GM18520 (cell line): ENCODE measurements at regions not wholly inside any gene's neighbourhood (a gene's known extent, or its start where the extent isn't known, plus 50 kb on each side); places are given as distances from the start of the nearest gene placed in this dataset.
"Not testable (repeated sequence)": the region's sequence is repeated elsewhere in the genome, so short reads cannot be mapped to it uniquely, and the experiment has no call there.

Experiments used
- ATAC-seq: cut with Tn5 transposase; IDR thresholded peaks from one replicate; pipeline ENCODE4 v1.9.1; 2021; ENCODE audit not compliant: unreplicated experiment

DNA sequence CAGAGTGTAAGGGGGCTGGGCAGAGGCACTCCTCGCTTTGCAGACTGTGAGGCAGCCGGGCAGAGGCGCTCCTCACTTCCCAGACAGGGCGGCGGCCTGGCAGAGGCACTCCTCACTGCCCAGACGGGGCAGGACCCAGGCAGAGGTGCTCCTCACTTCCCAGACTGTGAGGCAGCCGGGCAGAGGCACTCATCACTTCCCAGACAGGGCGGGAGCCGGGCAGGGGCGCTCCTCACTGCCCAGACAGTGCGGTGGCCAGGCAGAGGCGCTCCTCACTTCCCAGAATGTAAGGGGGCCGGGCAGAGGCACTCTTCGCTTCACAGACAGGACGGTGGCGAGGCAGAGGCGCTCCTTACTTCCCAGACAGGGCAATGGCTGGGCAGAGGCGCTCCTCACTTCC is 442.5 kb downstream of the SPATA31D1 start:
- ATAC-seq, result no peak

DNA sequence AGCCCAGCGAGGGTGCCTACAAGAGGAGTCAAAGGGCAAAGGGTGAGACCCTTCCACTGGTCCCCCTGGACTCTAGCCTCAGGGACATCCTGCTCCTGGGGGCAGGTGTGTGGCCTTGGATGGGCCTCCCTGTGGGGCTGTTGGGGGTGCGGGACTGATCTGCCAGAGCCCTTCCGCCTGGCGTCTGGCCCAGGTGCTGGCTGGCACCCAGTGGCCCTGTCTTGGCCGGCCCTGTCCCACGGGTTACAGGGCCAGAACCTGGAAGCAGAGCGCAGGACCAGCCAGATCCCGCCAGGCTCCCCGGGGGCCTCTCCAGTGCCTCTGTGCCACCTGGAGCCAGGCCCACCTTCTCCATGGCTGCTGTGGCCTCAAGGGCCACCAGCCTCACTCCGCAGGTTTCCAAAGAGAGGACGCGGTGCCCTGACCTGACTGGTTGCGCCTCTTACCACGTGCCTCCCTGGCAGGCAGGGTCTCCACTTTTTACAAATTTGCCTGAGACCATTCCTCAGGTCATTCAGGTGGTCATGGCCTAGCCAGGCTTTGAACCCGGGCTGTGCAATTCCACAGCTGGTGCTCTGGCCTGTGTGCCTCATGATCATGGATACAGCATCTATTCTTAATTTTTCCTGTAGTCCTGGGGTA is 444.8 kb downstream of the SPATA31D1 start:
- not testable (repeated sequence) for ATAC-seq

- ATAC-seq, result no peak
Measured at GRCh38 chr9:82436475-82436874, 447.9 kb downstream of the SPATA31D1 start.

- ATAC-seq, result not testable (repeated sequence)
Measured at GRCh38 chr9:82437183-82437582, 448.6 kb downstream of the SPATA31D1 start.

GRCh38 chr9:82438581-82438980 is 450.0 kb downstream of the SPATA31D1 start:
- no peak for ATAC-seq

- ATAC-seq, result no peak
Measured at GRCh38 chr9:82443312-82443711, 454.7 kb downstream of the SPATA31D1 start.

- no peak for ATAC-seq
Measured at GRCh38 chr9:82445556-82445955, 457.0 kb downstream of the SPATA31D1 start.

DNA sequence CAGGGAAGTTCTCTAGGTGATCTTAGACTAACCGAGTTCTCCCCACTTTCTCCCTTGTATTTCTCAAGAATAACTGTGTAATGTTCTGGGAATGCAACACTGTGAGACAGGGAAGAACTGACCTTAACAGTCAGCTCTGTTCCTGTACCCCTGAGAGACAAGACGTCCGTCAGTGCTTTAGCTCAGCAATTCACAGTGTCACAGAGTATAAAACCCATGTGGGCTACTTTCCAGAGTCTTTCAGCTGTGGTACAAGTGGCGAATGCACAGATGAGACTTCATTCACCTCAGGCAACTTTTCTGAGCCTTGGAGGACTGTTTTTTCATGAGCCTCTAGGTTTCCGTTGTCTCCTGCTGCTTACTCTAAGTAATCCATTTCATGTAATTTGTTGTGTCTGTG is 458.8 kb downstream of the SPATA31D1 start:
- no peak for ATAC-seq

- no peak for ATAC-seq
Measured at GRCh38 chr9:82449986-82450385, 461.4 kb downstream of the SPATA31D1 start.

DNA sequence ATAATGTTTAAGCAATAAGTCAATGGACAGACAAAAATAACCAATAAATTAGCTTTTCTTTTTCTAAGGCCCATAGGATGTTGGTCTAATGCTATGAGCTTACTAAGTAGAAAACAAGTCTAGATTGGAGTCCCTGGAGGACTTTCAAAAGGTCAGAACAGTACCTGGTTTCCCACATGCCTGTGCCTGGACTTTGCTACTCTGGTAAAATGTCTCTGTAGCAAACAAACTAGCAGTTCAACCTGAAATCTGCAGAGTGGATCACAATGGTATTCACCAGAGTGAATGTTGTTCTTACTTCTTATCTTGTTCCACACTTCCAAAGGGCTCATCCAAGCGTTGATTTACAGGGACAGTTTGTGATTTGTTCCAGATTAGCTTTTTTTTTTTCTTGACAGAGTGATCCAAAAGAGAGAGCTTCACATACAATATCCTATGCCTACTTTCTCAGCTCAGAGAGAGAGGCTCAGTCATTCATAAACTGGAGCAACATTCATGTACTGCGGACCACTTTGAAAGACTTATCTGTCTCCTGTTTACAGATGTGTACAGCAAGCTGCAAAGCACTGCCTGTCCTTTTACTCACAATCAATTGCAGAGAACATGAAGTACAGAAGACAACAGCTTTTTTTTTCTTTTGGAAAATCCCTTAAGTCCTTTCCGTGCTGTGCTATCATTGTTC is 466.1 kb downstream of the SPATA31D1 start:
- no peak for ATAC-seq

- ATAC-seq, result no peak
Measured at GRCh38 chr9:82456642-82457041, 468.1 kb downstream of the SPATA31D1 start.

GRCh38 chr9:82457298-82457697 is 468.7 kb downstream of the SPATA31D1 start:
- no peak for ATAC-seq

DNA sequence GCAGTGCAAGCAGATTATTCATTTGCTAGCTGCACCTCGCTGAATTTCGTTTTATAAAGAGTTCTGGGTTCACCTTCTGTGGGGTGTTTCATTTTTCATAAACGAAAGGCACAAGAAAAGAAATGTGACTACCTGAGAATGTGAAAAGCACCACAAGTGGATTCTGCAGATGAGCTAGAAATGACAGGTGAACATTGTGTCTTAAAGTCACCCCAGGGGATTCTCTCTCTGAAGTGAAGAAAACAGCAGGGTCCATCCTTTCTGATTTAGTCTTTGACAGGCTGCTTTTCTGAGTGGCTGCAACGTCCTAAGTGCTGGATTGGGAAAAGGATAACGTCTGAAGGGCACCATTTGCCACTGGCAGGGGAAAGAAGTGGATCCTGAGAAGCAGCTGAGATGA is 469.3 kb downstream of the SPATA31D1 start:
- ATAC-seq, result no peak

- no peak for ATAC-seq
Measured at GRCh38 chr9:82458296-82458695, 469.7 kb downstream of the SPATA31D1 start.

GRCh38 chr9:82466616-82467260 is 478.2 kb downstream of the SPATA31D1 start:
- no peak for ATAC-seq

GRCh38 chr9:82467436-82467835 is 478.9 kb downstream of the SPATA31D1 start:
- ATAC-seq, result no peak

DNA sequence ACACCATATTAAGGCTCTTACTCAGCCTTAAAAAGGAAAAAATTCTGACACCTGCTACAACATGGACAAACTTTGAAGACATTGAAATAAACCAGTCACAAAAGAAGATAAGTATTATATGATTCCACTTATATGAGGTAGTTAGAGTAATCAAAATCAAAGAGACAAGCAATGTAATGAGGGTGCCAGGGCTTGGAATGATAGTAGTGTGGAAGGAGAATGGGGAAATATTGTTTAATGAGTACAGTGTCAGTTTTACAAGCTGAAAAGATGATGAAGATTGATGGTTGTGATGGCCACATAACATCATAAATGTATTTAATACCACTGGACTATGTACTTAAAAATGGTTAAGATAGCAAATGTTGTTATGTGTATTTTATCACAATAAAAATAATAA is 485.7 kb downstream of the SPATA31D1 start:
- ATAC-seq, result no peak

DNA sequence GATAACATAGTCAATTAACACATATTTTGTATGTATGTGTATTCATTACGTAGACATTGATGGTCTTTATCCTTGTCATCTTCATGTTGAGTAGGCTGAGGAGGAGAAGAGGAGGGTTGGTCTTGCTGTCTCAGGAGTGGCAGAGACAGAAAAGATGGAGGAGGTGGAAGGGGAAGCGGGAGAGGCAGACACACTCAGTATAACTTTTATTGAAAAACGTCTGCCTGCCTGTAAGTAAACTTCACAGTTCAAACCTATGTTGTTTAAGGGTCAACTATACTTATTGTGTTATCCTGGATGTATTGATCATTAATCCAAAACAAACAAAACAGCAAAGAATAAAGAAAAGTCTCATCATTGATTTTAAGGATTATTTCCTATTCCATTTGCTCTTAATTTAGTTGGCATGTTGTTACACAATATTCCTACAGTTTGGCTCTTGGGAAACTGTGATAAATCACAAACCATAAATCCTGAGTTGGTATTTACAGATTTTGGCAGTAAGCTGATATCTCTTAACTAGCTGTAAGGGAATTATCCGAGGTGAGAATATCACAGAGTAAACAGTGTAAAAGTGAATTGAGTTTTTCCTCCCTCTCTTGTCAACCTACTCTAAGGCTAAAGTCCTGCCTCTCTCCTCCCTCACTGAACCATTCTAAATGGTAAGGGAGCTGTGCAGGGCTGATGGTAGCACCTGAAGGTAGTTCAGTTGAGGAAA is 487.2 kb downstream of the SPATA31D1 start:
- no peak for ATAC-seq

DNA sequence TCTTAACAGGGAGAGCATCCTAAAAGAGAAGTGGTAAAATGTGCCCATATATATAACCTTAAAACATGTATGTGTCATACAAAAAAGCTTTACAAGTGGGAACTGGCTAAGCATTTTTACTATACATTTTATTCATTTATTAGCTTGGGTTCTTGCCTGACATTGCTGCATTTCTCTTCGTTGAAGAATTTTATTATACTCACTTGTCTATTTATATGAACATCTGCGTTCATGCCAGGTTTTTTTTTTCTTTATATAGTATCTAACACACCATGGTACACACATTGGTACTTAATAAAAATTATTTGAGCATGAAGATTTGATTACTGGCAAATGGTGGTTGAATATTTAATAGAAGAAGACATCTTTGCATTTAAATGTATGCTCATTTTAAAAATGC is 492.3 kb downstream of the SPATA31D1 start:
- no peak for ATAC-seq

GRCh38 chr9:82487935-82488312 is 499.4 kb downstream of the SPATA31D1 start:
- no peak for ATAC-seq

DNA sequence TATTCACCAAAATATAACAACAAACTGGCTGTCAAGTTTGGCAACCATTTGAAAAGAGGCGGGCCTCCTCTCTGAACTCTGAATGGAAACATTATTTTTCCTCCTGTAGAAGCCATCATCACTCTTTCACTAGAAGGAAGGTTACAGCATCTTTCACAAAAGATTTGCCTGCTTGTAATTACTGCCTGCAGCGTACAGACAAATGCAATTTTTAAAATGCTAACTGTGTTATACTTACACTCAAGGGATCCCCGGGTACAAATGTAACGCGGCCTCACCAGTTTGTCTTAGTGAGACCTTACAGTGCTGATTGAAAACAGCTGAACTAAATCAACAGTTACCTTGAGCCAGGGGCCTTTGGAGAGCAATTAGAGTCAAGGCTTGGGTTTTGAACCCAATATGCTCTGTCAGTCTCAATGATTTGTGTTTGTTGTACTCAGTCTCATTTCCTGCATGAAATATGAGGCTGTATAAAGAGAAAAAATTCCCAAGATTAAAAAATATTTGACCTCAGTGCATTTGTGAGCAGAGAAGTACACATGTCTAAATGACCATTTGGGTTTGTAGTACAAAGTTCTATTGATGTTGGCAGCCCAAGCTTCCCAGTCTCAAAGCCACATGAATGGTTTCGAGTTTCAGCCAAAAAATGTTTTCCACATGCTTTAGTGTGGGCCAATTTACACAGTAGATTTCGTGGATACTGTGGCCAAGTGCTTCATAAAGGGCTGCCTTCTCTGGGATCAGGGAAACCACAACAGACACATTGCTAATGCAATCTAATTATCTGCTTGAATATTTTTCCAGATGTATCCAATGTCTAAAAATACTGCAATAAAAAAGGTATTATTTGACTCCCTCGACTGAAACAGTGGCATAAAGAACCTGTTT is 500.0 kb downstream of the SPATA31D1 start:
- ATAC-seq, result no peak
